Memory B cell (primary cell): ENCODE measurements at regions not wholly inside any gene's neighbourhood (a gene's known extent, or its start where the extent isn't known, plus 50 kb on each side); places are given as distances from the start of the nearest gene placed in this dataset.
"Not testable (repeated sequence)": the region's sequence is repeated elsewhere in the genome, so short reads cannot be mapped to it uniquely, and the experiment has no call there.

Source experiments
- ATAC-seq: fragments of 150-1000 bp; cut with Tn5 transposase; 2 replicates; pipeline ENCODE4 v1.10.0; 2021; ENCODE audit warnings: low read depth, mild to moderate bottlenecking, moderate library complexity
- DNase-seq, 2 donors: peaks; one replicate each; pipeline ENCODE4 v3.0.0; 2022; ENCODE audit warnings: low spot score in 2 of 2
- H3K27ac Mint-ChIP-seq: one replicate; pipeline ENCODE4 v1.8.0; 2022; ENCODE audit warnings: mild to moderate bottlenecking, moderate library complexity, mixed read lengths
- H3K27me3 Mint-ChIP-seq: one replicate; pipeline ENCODE4 v1.8.0; 2022; ENCODE audit warnings: mixed read lengths
- H3K36me3 Mint-ChIP-seq: one replicate; pipeline ENCODE4 v1.8.0; 2022; ENCODE audit warnings: mild to moderate bottlenecking, mixed read lengths
- H3K4me1 Mint-ChIP-seq: one replicate; pipeline ENCODE4 v1.8.0; 2022; ENCODE audit warnings: mixed read lengths
- H3K4me3 Mint-ChIP-seq: one replicate; pipeline ENCODE4 v1.8.0; 2022; ENCODE audit warnings: mild to moderate bottlenecking, moderate library complexity, mixed read lengths
- H3K9me3 Mint-ChIP-seq: one replicate; pipeline ENCODE4 v1.8.0; 2022; ENCODE audit warnings: mixed read lengths

GRCh38 chrX:114017086-114017485, 566.8 kb upstream of the HTR2C start:
- ATAC-seq, result no peak
- peaks cover 2% of the 10 kb centered on the region for H3K4me1 Mint-ChIP-seq

DNA sequence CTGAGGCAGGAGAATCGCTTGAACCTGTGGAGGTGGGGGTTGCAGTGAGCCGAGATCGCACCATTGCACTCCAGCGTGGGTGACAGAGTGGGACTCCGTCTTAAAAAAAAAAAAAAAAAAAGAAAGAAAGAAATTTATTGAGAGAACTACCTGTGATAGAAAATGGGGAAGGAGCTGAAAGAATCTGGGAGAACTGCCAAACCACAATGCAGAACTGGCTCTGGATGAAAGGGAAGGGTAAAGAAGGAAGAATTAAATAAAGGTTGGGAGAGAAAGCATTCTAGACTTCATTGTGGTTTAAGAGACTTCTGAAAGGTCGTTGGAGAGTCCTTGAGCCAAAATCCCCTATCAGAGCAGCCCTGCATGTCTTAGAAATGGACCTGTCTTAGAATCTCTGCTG, 567.9 kb upstream of the HTR2C start:
- H3K36me3 Mint-ChIP-seq, result no peaks in the 10 kb centered on the region
- DNase-seq, result no peak
- H3K4me3 Mint-ChIP-seq, result no peak overlapping the region
- ATAC-seq, result no peak
- no peak overlapping the region for H3K27ac Mint-ChIP-seq
- H3K27me3 Mint-ChIP-seq, result no peaks in the 10 kb centered on the region
- peaks cover 2% of the 10 kb centered on the region for H3K4me1 Mint-ChIP-seq
- no peaks in the 10 kb centered on the region for H3K9me3 Mint-ChIP-seq

More at GRCh38 chrX:114017086-114017485, 566.8 kb upstream of the HTR2C start:
- H3K27ac Mint-ChIP-seq, result no peak overlapping the region
- no peaks in the 10 kb centered on the region for H3K27me3 Mint-ChIP-seq
- H3K4me3 Mint-ChIP-seq, result no peak overlapping the region
- no peaks in the 10 kb centered on the region for H3K36me3 Mint-ChIP-seq
- no peak for DNase-seq
- no peaks in the 10 kb centered on the region for H3K9me3 Mint-ChIP-seq

GRCh38 chrX:114006664-114007063, 577.2 kb upstream of the HTR2C start:
- H3K4me3 Mint-ChIP-seq, result no peak overlapping the region

DNA sequence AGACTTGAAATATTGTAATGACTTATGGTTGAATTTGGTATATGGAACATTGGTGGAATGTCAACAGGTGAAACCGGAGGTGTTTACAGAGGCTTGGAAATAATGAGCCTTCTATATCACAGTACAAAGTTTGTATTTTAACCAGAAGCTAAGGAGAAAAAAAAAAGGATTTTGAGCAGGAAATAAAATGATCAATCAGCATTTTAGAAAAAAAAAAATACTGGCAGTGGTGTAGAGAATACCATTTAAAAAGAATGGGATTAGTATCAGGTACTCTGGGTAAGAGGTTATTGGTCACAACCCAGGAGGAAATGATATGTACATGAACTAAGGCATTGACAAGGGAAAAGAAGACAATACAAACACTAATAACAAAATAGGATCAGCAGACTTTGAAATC, 587.1 kb upstream of the HTR2C start:
- peaks cover 2% of the 10 kb centered on the region for H3K9me3 Mint-ChIP-seq
- no peak overlapping the region for H3K4me3 Mint-ChIP-seq
- H3K27ac Mint-ChIP-seq, result no peak overlapping the region
- no peaks in the 10 kb centered on the region for H3K4me1 Mint-ChIP-seq
- DNase-seq (no peak), ATAC-seq (no peak)
- H3K36me3 Mint-ChIP-seq, result no peaks in the 10 kb centered on the region
- H3K27me3 Mint-ChIP-seq, result no peaks in the 10 kb centered on the region

More at GRCh38 chrX:114006664-114007063, 577.2 kb upstream of the HTR2C start:
- no peak overlapping the region for H3K27ac Mint-ChIP-seq
- H3K36me3 Mint-ChIP-seq, result no peaks in the 10 kb centered on the region
- peak; percentile 49 for ATAC-seq
- no peaks in the 10 kb centered on the region for H3K27me3 Mint-ChIP-seq
- peaks cover 7% of the 10 kb centered on the region for H3K4me1 Mint-ChIP-seq
- H3K9me3 Mint-ChIP-seq, result peaks cover 4% of the 10 kb centered on the region
- no peak for DNase-seq

GRCh38 chrX:113991720-113992119, 592.2 kb upstream of the HTR2C start:
- not testable (repeated sequence) for H3K4me1 Mint-ChIP-seq, ATAC-seq, H3K4me3 Mint-ChIP-seq, DNase-seq, H3K27ac Mint-ChIP-seq, H3K9me3 Mint-ChIP-seq, H3K36me3 Mint-ChIP-seq, H3K27me3 Mint-ChIP-seq

GRCh38 chrX:113990669-113991068, 593.2 kb upstream of the HTR2C start:
- H3K27me3 Mint-ChIP-seq, H3K4me3 Mint-ChIP-seq, H3K36me3 Mint-ChIP-seq, DNase-seq, ATAC-seq, H3K27ac Mint-ChIP-seq, H3K4me1 Mint-ChIP-seq, H3K9me3 Mint-ChIP-seq: not testable (repeated sequence)

DNA sequence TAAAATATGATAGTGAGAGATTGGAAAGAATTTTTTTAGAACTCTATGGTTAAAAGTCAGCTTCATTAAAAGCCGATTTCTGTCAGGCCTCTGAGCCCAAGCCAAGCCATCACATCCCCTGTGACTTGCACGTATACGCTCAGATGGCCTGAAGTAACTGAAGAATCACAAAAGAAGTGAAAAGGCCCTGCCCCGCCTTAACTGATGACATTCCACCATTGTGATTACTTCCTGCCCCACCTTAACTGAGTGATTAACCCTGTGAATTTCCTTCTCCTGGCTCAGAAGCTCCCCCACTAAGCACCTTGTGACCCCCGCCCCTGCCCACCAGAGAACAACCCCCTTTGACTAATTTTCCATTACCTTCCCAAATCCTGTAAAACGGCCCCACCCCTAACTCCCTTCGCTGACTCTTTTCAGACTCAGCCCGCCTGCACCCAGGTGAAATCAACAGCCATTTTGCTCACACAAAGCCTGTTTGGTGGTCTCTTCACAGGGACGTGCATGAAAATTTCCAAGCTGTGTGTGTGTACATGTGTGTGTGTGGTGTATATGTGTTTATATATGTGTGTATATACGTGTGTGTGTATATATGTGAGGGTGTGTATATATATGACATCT, 595.5 kb upstream of the HTR2C start:
- H3K27ac Mint-ChIP-seq, DNase-seq, H3K4me1 Mint-ChIP-seq, ATAC-seq, H3K4me3 Mint-ChIP-seq, H3K27me3 Mint-ChIP-seq, H3K9me3 Mint-ChIP-seq, H3K36me3 Mint-ChIP-seq: not testable (repeated sequence)

- no peaks in the 10 kb centered on the region for H3K27me3 Mint-ChIP-seq
- no peak overlapping the region for H3K4me3 Mint-ChIP-seq
- peaks cover under 1% of the 10 kb centered on the region for H3K4me1 Mint-ChIP-seq
- ATAC-seq (no peak), DNase-seq (no peak)
- H3K36me3 Mint-ChIP-seq, result no peaks in the 10 kb centered on the region
- H3K9me3 Mint-ChIP-seq, result peaks cover 2% of the 10 kb centered on the region
- no peak overlapping the region for H3K27ac Mint-ChIP-seq
Observed at GRCh38 chrX:113986427-113986826, 597.5 kb upstream of the HTR2C start.

DNA sequence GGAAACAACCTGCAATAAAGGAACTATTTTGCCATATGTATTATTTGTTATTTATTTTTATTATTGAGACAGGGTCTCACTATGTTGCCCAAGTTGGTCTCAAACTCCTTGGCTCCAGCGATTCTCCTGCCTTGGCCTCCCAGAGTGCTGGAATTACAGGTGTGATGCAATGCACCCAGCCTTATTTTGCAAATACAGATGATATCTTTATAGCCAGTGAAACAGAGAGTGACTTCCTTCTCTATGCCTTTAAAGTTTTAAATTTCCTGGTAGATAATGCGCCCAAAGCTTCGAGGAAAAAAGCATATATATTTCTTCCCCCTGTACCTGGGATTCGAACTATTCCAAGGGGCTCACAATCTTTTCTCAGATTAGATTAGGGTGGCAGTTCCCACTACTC, 601.1 kb upstream of the HTR2C start:
- peaks cover 7% of the 10 kb centered on the region for H3K4me1 Mint-ChIP-seq
- DNase-seq (no peak), ATAC-seq (no peak)
- no peak overlapping the region for H3K4me3 Mint-ChIP-seq
- H3K36me3 Mint-ChIP-seq, result no peaks in the 10 kb centered on the region
- H3K9me3 Mint-ChIP-seq, result peaks cover 2% of the 10 kb centered on the region
- no peaks in the 10 kb centered on the region for H3K27me3 Mint-ChIP-seq
- H3K27ac Mint-ChIP-seq, result no peak overlapping the region

DNA sequence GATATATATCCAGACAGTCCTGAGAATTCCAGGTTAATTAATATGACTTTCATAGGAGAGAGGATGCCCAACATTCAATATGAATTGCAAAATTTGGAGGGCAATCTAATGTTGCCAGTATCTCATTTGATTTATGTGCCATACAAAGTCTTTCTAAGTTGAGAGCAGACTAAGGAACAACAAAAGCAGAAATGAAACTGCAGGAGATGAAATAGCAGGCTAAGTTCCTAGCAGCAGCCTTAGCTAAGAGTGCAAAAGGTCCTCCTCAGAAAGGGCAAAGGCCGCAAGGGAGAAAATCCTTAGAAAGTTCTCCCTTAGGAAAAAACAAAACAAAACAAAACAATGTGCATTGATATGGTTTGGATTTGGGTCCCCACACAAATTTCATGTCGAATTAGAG, 602.9 kb upstream of the HTR2C start:
- DNase-seq, result no peak
- peaks cover 7% of the 10 kb centered on the region for H3K4me1 Mint-ChIP-seq
- no peaks in the 10 kb centered on the region for H3K27me3 Mint-ChIP-seq
- peak; percentile 74 for ATAC-seq
- H3K9me3 Mint-ChIP-seq, result peaks cover 2% of the 10 kb centered on the region
- no peak overlapping the region for H3K4me3 Mint-ChIP-seq
- H3K36me3 Mint-ChIP-seq, result no peaks in the 10 kb centered on the region
- H3K27ac Mint-ChIP-seq, result no peak overlapping the region

DNA sequence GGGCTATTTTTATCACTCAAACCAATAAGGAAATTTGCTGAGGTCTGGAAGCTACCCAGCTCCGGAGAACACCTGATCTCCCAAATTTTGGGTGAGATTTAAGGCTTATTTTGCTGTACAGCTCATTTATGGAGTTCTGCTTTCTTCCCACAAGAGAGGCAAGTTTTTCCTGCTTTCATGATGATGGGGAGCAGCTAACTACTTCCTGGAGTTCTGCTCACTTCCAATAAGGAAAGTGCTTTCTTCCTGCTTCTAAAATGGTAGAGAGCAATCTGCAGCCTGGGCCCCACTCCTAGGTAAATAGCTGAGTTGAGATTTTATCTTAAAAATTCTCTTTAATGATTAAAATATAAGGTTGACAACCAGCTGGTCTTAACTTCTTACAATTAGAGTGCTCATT, 606.0 kb upstream of the HTR2C start:
- no peaks in the 10 kb centered on the region for H3K36me3 Mint-ChIP-seq
- no peaks in the 10 kb centered on the region for H3K27me3 Mint-ChIP-seq
- H3K9me3 Mint-ChIP-seq, result no peaks in the 10 kb centered on the region
- H3K4me3 Mint-ChIP-seq, result no peak overlapping the region
- no peak for ATAC-seq
- no peak overlapping the region for H3K27ac Mint-ChIP-seq
- peaks cover 7% of the 10 kb centered on the region for H3K4me1 Mint-ChIP-seq
- no peak for DNase-seq

DNA sequence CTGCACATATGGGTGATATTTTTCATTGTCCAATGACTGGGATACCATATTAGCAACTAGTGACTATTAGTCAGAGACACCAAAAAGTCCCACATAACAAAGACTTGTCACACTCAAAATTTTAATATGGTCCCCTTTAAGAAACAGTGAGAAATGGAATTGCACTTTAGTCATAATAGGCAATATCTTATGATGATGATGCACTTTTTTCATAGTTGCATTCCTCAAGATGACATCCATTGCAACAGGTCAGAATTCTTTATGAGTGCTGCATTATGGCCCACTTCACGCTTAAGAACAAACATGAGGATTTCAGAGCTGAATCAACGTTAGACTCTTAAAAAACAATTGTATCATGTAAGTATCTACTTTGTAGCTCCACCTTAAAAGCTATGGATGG, 608.4 kb upstream of the HTR2C start:
- Mint-ChIP-seq H3K9me3 (no peaks in the 10 kb centered on the region), H3K27me3 (no peaks in the 10 kb centered on the region), H3K27ac (no peak overlapping the region), H3K4me1 (no peaks in the 10 kb centered on the region), H3K36me3 (no peaks in the 10 kb centered on the region), H3K4me3 (no peak overlapping the region)
- no peak for DNase-seq
- no peak for ATAC-seq

GRCh38 chrX:113974881-113975280, 609.0 kb upstream of the HTR2C start:
- no peaks in the 10 kb centered on the region for H3K9me3 Mint-ChIP-seq
- H3K36me3 Mint-ChIP-seq, result no peaks in the 10 kb centered on the region
- H3K4me1 Mint-ChIP-seq, result no peaks in the 10 kb centered on the region
- H3K4me3 Mint-ChIP-seq, result no peak overlapping the region
- DNase-seq (no peak), ATAC-seq (no peak)
- H3K27me3 Mint-ChIP-seq, result no peaks in the 10 kb centered on the region
- H3K27ac Mint-ChIP-seq, result no peak overlapping the region

- Mint-ChIP-seq H3K4me1 (no peaks in the 10 kb centered on the region), H3K27me3 (no peaks in the 10 kb centered on the region), H3K9me3 (no peaks in the 10 kb centered on the region), H3K27ac (no peak overlapping the region), H3K4me3 (no peak overlapping the region), H3K36me3 (no peaks in the 10 kb centered on the region)
- DNase-seq (no peak), ATAC-seq (no peak)
Observed at GRCh38 chrX:113973706-113974105, 610.2 kb upstream of the HTR2C start.

GRCh38 chrX:113966791-113967190, 617.1 kb upstream of the HTR2C start:
- ATAC-seq (no peak), DNase-seq (no peak)
- Mint-ChIP-seq H3K9me3 (no peaks in the 10 kb centered on the region), H3K27ac (no peak overlapping the region), H3K36me3 (no peaks in the 10 kb centered on the region), H3K4me1 (peaks cover 2% of the 10 kb centered on the region), H3K4me3 (no peak overlapping the region), H3K27me3 (no peaks in the 10 kb centered on the region)
